GM23248 (cell line): ENCODE measurements at regions not wholly inside any gene's neighbourhood (a gene's known extent, or its start where the extent isn't known, plus 50 kb on each side); places are given as distances from the start of the nearest gene placed in this dataset.

ENCODE experiments used
- DNase-seq: peaks from one replicate; pipeline ENCODE4 v3.0.0-alpha.2; 2015
- H2AFZ ChIP-seq: fragments of 200-600 bp; sonication (generic); 2 replicates; pipeline ENCODE4 v1.6.1; 2016; ENCODE audit warnings: antibody characterized with exemption
- H3F3A ChIP-seq: fragments of 200-600 bp; sonication (generic); 2 replicates; pipeline ENCODE4 v1.6.1; 2016; ENCODE audit warnings: mild to moderate bottlenecking, antibody characterized with exemption, mixed run types; ENCODE audit not compliant: insufficient read depth
- H3K27ac ChIP-seq: fragments of 200-600 bp; sonication (generic); 2 replicates; pipeline ENCODE4 v1.5.1; 2016; ENCODE audit warnings: mild to moderate bottlenecking
- H3K27me3 ChIP-seq: fragments of 200-600 bp; sonication (generic); replicated peaks from 2 replicates; pipeline ENCODE4 v1.6.1; 2016; ENCODE audit warnings: mild to moderate bottlenecking; ENCODE audit not compliant: insufficient read depth
- H3K36me3 ChIP-seq: fragments of 200-600 bp; sonication (generic); 2 replicates; pipeline ENCODE4 v1.6.1; 2016; ENCODE audit warnings: low read depth, mild to moderate bottlenecking
- H3K4me1 ChIP-seq: fragments of 200-600 bp; sonication (generic); 2 replicates; pipeline ENCODE4 v1.6.1; 2016; ENCODE audit warnings: mild to moderate bottlenecking; ENCODE audit not compliant: insufficient read depth
- H3K4me2 ChIP-seq: fragments of 200-600 bp; sonication (generic); one replicate; pipeline ENCODE4 v1.6.1; 2016; ENCODE audit warnings: mild to moderate bottlenecking; ENCODE audit not compliant: unreplicated experiment
- H3K4me3 ChIP-seq: fragments of 200-600 bp; sonication (generic); 2 replicates; pipeline ENCODE4 v1.5.1; 2016; ENCODE audit warnings: mild to moderate bottlenecking
- H3K79me2 ChIP-seq: fragments of 200-600 bp; sonication (generic); 2 replicates; pipeline ENCODE4 v1.6.1; 2016; ENCODE audit warnings: mild to moderate bottlenecking; ENCODE audit not compliant: insufficient read depth
- H3K9ac ChIP-seq: fragments of 200-600 bp; sonication (generic); 2 replicates; pipeline ENCODE4 v1.6.1; 2016; ENCODE audit warnings: mild to moderate bottlenecking
- H3K9me2 ChIP-seq: fragments of 200-600 bp; sonication (generic); 2 replicates; pipeline ENCODE4 v1.6.1; 2016; ENCODE audit warnings: mixed run types, mild to moderate bottlenecking, moderate library complexity; ENCODE audit not compliant: insufficient read depth
- H3K9me3 ChIP-seq: fragments of 200-600 bp; sonication (generic); one replicate; pipeline ENCODE4 v1.6.1; 2017; ENCODE audit warnings: low read depth
- H4K20me1 ChIP-seq: fragments of 200-600 bp; sonication (generic); 2 replicates; pipeline ENCODE4 v1.6.0; 2016; ENCODE audit not compliant: insufficient read depth
- EZH2 ChIP-seq: fragments of 200-600 bp; sonication (generic); IDR thresholded peaks from 2 replicates; pipeline ENCODE4 v1.6.1; 2018; ENCODE audit warnings: antibody characterized with exemption, mild to moderate bottlenecking; ENCODE audit not compliant: insufficient read depth, poor library complexity, severe bottlenecking
- EZH2phosphoT487 ChIP-seq: fragments of 200-600 bp; sonication (generic); IDR thresholded peaks from 2 replicates; pipeline ENCODE4 v1.6.1; 2018; ENCODE audit warnings: antibody characterized with exemption, moderate library complexity, mild to moderate bottlenecking, low read depth; ENCODE audit not compliant: insufficient read depth
- WGBS, 2 experiments: methylation state at CpG; one replicate each; pipeline ENCODE4 v1.1.6; 2015 to 2017; ENCODE audit warnings: low lambda C conversion rate in 2 of 2, low coverage in 1 of 2; ENCODE audit errors: missing lambda C conversion rate in 2 of 2; 5-methylcytosine and 5-hydroxymethylcytosine counted together
- in situ Hi-C: fragments of 300-500 bp; cut with MboI; formaldehyde crosslinking; loops from 2 replicates; pipeline ENCODE4 v1.15.0; 2020

GRCh38 chr5:142512043-142513042 lies 173.5 kb downstream of the FGF1 start:
- Histone ChIP-seq H3F3A (no peaks in the 10 kb centered on the region; the same call in 1 of the 2 replicates), H3K4me2 (no peak overlapping the region), H3K79me2 (no peaks in the 10 kb centered on the region), H3K9ac (no peak overlapping the region), H3K27ac (no peak overlapping the region), H3K4me3 (no peak overlapping the region), H3K4me1 (peaks cover 10% of the 10 kb centered on the region; the same call in 1 of the 2 replicates), H3K9me2 (no peaks in the 10 kb centered on the region), H3K9me3 (no peaks in the 10 kb centered on the region), H4K20me1 (no peaks in the 10 kb centered on the region), H3K27me3 (no peaks in the 10 kb centered on the region), H2AFZ (0 out of 2 replicates have a peak overlapping the region, but pooled peaks have one; percentile 23), H3K36me3 (no peaks in the 10 kb centered on the region)
- WGBS, 2 experiments, result 62 to 64% methylated on average over 16 of the region's 16 CpGs
- DNase-seq, result peak; percentile 48
- no peak for TF ChIP-seq EZH2phosphoT487
- no peak for TF ChIP-seq EZH2
- in situ Hi-C loops, result no loop called here

DNA sequence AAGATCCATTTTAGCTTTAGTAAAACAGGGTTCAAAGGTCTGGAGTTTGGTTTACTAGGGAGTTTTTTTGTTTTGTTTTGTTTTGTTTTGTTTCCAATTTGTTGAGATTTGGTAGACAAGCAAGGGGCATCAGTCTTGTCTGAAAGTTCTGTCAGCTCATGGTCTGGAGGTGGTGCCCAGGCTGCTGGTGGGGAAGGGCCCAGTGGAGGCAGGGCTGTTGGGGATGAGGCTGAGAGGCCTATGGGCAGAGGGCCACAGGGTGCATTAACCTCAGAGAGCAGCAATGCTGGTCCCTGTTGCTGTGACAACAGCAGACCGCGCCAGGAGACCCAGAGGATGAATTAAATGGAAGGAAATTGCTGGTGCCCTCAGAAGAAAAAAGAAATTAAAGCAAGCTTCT lies 174.5 kb downstream of the FGF1 start:
- Histone ChIP-seq H3K9me3 (no peaks in the 10 kb centered on the region), H3K4me3 (no peak overlapping the region), H3F3A (peaks cover 6% of the 10 kb centered on the region; the same call in 1 of the 2 replicates), H2AFZ (no peak overlapping the region), H3K27me3 (no peaks in the 10 kb centered on the region), H3K9me2 (no peaks in the 10 kb centered on the region), H4K20me1 (no peaks in the 10 kb centered on the region), H3K4me2 (no peak overlapping the region), H3K36me3 (no peaks in the 10 kb centered on the region), H3K9ac (no peak overlapping the region), H3K27ac (no peak overlapping the region), H3K4me1 (peaks cover 10% of the 10 kb centered on the region), H3K79me2 (no peaks in the 10 kb centered on the region)
- in situ Hi-C loops, result no loop called here
- WGBS, 2 experiments, result 97% methylated on average over 2 of the region's 2 CpGs
- no peak for TF ChIP-seq EZH2
- TF ChIP-seq EZH2phosphoT487, result no peak
- no peak for DNase-seq

DNA sequence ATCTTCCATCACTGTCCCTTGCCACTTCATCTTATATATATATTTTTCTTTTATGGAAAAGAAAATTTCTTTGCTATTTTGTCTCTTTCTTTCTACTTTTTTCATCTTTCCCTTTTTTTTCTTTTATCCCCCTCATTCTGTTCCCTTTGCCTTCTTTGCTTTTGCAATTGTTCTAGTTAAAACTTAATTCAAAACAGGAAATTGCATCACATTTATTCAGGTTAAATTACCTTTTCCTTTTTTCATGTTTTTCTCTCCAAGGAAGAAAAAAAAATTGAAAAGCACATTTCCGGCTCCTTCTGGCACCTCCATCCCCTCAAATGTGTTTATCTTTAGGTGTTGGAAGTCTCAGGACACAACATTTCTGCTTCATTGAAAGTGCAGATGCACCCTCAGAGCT lies 176.9 kb downstream of the FGF1 start:
- in situ Hi-C loops, result no loop called here

GRCh38 chr5:142508591-142508990 lies 177.3 kb downstream of the FGF1 start:
- H3K4me1 ChIP-seq, result peaks cover 18% of the 10 kb centered on the region
- H3K4me2 ChIP-seq, result no peak overlapping the region
- no peaks in the 10 kb centered on the region for H3K36me3 ChIP-seq
- H3K27me3 ChIP-seq, result no peaks in the 10 kb centered on the region
- no peak for TF ChIP-seq EZH2
- no peak for TF ChIP-seq EZH2phosphoT487
- no peak overlapping the region for H2AFZ ChIP-seq
- H3K4me3 ChIP-seq, result no peak overlapping the region
- H3K9me2 ChIP-seq, result no peaks in the 10 kb centered on the region
- no peaks in the 10 kb centered on the region for H4K20me1 ChIP-seq
- in situ Hi-C loops, result no loop called here
- 94 to 96% methylated on average over 2 of the region's 2 CpGs for WGBS, 2 experiments
- H3K79me2 ChIP-seq, result no peaks in the 10 kb centered on the region
- H3K27ac ChIP-seq, result no peak overlapping the region
- DNase-seq, result no peak
- peaks cover 14% of the 10 kb centered on the region; the same call in 1 of the 2 replicates for H3F3A ChIP-seq
- no peak overlapping the region for H3K9ac ChIP-seq
- H3K9me3 ChIP-seq, result no peaks in the 10 kb centered on the region

More for the DNA sequence above, 176.9 kb downstream of the FGF1 start:
- Histone ChIP-seq H3K4me2 (no peak overlapping the region), H3K9ac (no peak overlapping the region), H3K27me3 (no peaks in the 10 kb centered on the region), H4K20me1 (no peaks in the 10 kb centered on the region), H3K36me3 (no peaks in the 10 kb centered on the region), H3F3A (peaks cover 14% of the 10 kb centered on the region; the same call in 1 of the 2 replicates), H3K4me3 (no peak overlapping the region), H3K27ac (no peak overlapping the region), H2AFZ (no peak overlapping the region), H3K9me3 (no peaks in the 10 kb centered on the region), H3K9me2 (no peaks in the 10 kb centered on the region), H3K4me1 (peaks cover 18% of the 10 kb centered on the region), H3K79me2 (no peaks in the 10 kb centered on the region)
- WGBS, 2 experiments, result 95 to 100% methylated on average over 1 of the region's 1 CpG
- DNase-seq, result no peak
- TF ChIP-seq EZH2phosphoT487, result no peak
- no peak for TF ChIP-seq EZH2
